HL-60 (cell line): ENCODE measurements at regions not wholly inside any gene's neighbourhood (a gene's known extent, or its start where the extent isn't known, plus 50 kb on each side); places are given as distances from the start of the nearest gene placed in this dataset.

Source experiments
- DNase-seq, 2 experiments: peaks; one replicate each; pipeline ENCODE4 v3.0.0-alpha.2; 2010 to 2020; ENCODE audit warnings: low read depth in 1 of 2, low spot score in 1 of 2
- H3K27ac ChIP-seq: fragments of 250-450 bp; sonication (Bioruptor Pico); replicated peaks from 2 replicates; pipeline ENCODE4 v1.5.1; 2020; ENCODE audit warnings: mild to moderate bottlenecking, moderate library complexity
- H3K27me3 ChIP-seq: fragments of 250-450 bp; sonication (Bioruptor Pico); 2 replicates; pipeline ENCODE4 v1.5.1; 2021; ENCODE audit warnings: mild to moderate bottlenecking, moderate library complexity; ENCODE audit not compliant: insufficient read depth, poor library complexity, severe bottlenecking
- H3K4me3 ChIP-seq: replicated peaks from 2 replicates; pipeline ENCODE4 v1.5.1; 2011; ENCODE audit warnings: mild to moderate bottlenecking, control low read depth, low read length; ENCODE audit not compliant: insufficient read depth
- CTCF ChIP-seq: IDR thresholded peaks from one replicate; pipeline ENCODE4 v1.5.1; 2011; ENCODE audit warnings: low read length, control low read depth, inconsistent platforms; ENCODE audit not compliant: insufficient read depth
- GABPA ChIP-seq: IDR thresholded peaks from 2 replicates; pipeline ENCODE4 v1.6.1; 2012; ENCODE audit warnings: low read depth
- POLR2AphosphoS5 ChIP-seq: IDR thresholded peaks from 2 replicates; pipeline ENCODE4 v1.6.1; 2012; ENCODE audit warnings: low read depth
- SPI1 ChIP-seq: IDR thresholded peaks from 2 replicates; pipeline ENCODE4 v1.6.1; 2012; ENCODE audit warnings: low read depth, mild to moderate bottlenecking, borderline replicate concordance
- TF ChIP-seq, protein P1 (sequence below): IDR thresholded peaks from 2 replicates; pipeline ENCODE4 v1.6.1; 2012; ENCODE audit warnings: low read depth; ENCODE audit not compliant: insufficient replicate concordance

DNA sequence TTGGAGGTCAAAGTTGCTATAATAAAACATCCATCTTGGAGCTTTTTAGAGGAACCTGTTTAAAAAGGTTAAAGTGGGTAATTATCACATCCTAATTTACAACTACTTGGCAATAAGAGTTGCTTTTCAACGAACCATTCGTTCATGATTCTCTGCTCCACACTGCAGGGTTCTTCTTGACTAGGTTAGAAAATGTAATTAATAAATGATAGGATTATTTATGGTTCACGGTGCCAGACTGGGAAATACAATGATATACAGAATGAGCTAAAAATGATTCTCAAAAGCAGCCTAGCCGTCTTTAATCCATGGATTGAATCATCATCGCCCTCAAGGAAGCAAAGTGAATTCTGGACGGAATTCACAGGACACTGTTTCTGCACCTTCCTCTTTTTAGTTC lies 291.2 kb downstream of the TEX29 start:
- Histone ChIP-seq H3K4me3 (no peak overlapping the region), H3K27me3 (peaks cover 4% of the 10 kb centered on the region), H3K27ac (no peak overlapping the region)
- TF ChIP-seq POLR2AphosphoS5 (no peak), SPI1 (no peak), CTCF (no peak)
- TF ChIP-seq, protein P1, sequence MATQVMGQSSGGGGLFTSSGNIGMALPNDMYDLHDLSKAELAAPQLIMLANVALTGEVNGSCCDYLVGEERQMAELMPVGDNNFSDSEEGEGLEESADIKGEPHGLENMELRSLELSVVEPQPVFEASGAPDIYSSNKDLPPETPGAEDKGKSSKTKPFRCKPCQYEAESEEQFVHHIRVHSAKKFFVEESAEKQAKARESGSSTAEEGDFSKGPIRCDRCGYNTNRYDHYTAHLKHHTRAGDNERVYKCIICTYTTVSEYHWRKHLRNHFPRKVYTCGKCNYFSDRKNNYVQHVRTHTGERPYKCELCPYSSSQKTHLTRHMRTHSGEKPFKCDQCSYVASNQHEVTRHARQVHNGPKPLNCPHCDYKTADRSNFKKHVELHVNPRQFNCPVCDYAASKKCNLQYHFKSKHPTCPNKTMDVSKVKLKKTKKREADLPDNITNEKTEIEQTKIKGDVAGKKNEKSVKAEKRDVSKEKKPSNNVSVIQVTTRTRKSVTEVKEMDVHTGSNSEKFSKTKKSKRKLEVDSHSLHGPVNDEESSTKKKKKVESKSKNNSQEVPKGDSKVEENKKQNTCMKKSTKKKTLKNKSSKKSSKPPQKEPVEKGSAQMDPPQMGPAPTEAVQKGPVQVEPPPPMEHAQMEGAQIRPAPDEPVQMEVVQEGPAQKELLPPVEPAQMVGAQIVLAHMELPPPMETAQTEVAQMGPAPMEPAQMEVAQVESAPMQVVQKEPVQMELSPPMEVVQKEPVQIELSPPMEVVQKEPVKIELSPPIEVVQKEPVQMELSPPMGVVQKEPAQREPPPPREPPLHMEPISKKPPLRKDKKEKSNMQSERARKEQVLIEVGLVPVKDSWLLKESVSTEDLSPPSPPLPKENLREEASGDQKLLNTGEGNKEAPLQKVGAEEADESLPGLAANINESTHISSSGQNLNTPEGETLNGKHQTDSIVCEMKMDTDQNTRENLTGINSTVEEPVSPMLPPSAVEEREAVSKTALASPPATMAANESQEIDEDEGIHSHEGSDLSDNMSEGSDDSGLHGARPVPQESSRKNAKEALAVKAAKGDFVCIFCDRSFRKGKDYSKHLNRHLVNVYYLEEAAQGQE, result no peak
- no peak for DNase-seq

DNA sequence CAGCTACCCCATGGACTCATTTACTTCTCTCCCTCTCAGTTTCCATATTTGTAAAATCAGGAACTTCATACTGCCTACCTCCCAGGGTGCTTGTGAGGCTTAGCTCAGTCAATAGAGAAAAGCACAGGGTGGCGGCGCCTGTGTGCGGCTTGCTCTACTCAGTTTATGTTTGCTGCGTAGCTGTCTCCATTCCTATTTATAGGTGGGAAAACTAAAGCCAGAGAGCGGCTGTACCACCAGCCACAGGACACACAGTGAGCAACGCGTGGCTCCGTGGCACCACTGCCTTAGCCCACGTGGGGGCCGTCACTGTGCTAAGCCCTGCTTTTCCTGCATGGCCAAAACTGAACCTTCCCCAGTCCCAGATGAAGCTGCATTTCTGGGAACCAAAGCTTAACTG lies 292.4 kb downstream of the TEX29 start:
- DNase-seq, result no peak
- Histone ChIP-seq H3K27me3 (peaks cover 4% of the 10 kb centered on the region), H3K4me3 (no peak overlapping the region), H3K27ac (no peak overlapping the region)
- TF ChIP-seq GABPA (no peak), POLR2AphosphoS5 (no peak), SPI1 (no peak), CTCF (no peak)
- TF ChIP-seq, protein P1, result no peak

GRCh38 chr13:111614009-111614408 lies 293.6 kb downstream of the TEX29 start:
- TF ChIP-seq, protein P1, result no peak
- H3K4me3 ChIP-seq, result no peak overlapping the region
- DNase-seq, result no peak
- H3K27ac ChIP-seq, result no peak overlapping the region
- H3K27me3 ChIP-seq, result peaks cover 4% of the 10 kb centered on the region

DNA sequence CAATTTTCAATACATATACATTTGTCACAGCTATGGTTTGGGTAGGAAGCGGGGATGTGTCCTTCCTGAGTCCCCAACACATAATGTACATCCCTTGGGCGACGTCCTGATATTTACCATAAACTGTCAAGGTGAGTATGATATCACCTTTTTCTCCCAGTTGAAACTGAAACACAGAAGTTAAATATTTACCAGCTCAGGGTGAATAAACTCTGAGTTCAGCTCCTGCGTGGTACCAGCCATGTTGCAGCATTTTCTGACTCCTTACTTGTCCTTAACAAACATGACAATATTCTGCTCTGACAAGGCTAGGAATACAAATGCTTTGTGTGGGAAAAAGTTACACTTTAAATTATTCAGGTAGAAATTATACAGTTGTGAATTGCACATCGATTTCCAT lies 294.2 kb downstream of the TEX29 start:
- H3K4me3 ChIP-seq, result no peak overlapping the region
- TF ChIP-seq, protein P1, result no peak
- TF ChIP-seq SPI1 (no peak), CTCF (no peak), GABPA (no peak), POLR2AphosphoS5 (no peak)
- no peak for DNase-seq
- H3K27ac ChIP-seq, result no peak overlapping the region
- peaks cover 4% of the 10 kb centered on the region for H3K27me3 ChIP-seq
